Astrocyte of the spinal cord (primary cell): ENCODE measurements at regions not wholly inside any gene's neighbourhood (a gene's known extent, or its start where the extent isn't known, plus 50 kb on each side); places are given as distances from the start of the nearest gene placed in this dataset.

ENCODE experiments used
- DNase-seq: peaks from one replicate; pipeline ENCODE4 v3.0.0; 2011; ENCODE audit warnings: low read depth, low spot score
- H3K4me3 ChIP-seq: 2 replicates; pipeline ENCODE4 v1.5.1; 2011; ENCODE audit warnings: low read depth, mild to moderate bottlenecking, low read length, moderate library complexity
- in situ Hi-C: cut with HindIII; loops from 2 replicates; pipeline ENCODE4 v1.10.0; 2017; ENCODE audit warnings: low sequenced_read_pairs
- TF ChIP-seq, protein P1 (sequence below): IDR thresholded peaks from 2 replicates; pipeline ENCODE4 v1.5.1; 2012; ENCODE audit warnings: low read depth, mild to moderate bottlenecking, low read length, inconsistent platforms

- in situ Hi-C loops: no loop called here
- H3K4me3 ChIP-seq: no peak overlapping the region
- DNase-seq: peak; percentile 71
- TF ChIP-seq, protein P1, sequence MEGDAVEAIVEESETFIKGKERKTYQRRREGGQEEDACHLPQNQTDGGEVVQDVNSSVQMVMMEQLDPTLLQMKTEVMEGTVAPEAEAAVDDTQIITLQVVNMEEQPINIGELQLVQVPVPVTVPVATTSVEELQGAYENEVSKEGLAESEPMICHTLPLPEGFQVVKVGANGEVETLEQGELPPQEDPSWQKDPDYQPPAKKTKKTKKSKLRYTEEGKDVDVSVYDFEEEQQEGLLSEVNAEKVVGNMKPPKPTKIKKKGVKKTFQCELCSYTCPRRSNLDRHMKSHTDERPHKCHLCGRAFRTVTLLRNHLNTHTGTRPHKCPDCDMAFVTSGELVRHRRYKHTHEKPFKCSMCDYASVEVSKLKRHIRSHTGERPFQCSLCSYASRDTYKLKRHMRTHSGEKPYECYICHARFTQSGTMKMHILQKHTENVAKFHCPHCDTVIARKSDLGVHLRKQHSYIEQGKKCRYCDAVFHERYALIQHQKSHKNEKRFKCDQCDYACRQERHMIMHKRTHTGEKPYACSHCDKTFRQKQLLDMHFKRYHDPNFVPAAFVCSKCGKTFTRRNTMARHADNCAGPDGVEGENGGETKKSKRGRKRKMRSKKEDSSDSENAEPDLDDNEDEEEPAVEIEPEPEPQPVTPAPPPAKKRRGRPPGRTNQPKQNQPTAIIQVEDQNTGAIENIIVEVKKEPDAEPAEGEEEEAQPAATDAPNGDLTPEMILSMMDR: no peak
Observed at GRCh38 chr9:21656776-21657674, 145.4 kb upstream of the MTAP start.

DNA sequence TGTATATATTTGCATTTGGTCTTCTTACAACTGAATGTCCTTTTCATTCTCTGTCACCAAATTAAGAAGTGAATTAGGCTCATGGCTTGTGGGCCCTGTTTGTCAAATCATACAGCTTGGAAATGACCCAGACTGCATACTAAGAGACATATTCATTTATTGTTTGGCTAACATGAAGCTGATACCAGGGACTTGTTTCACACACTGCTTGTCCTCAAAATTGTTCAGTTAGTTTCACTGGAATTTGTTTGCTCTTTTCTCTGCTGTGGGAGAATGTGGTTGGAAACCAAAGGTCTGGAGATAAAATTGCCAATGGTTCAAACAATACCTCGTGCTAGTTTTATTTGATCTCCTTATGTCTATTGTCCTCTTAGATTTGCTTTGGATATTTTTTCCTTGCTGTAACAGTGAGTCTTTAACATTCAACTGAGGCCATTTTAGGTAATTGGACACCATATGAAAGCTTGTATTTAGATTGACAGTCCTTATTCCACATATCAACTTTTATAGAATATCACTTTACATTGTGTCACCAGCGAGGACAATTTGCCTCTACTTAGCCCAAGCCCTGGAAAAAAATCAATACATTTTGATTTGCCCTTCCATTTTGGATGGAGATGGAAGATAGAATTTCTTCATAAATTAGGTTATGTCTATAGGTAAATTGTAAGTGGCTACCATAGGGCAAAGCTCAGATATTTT, 144.3 kb upstream of the MTAP start:
- in situ Hi-C loops: no loop called here

GRCh38 chr9:21660976-21661375, 141.5 kb upstream of the MTAP start:
- DNase-seq: no peak
- TF ChIP-seq, protein P1: no peak
- H3K4me3 ChIP-seq: no peak overlapping the region
- in situ Hi-C loops: no loop called here

More for the DNA sequence above, 144.3 kb upstream of the MTAP start:
- TF ChIP-seq, protein P1: no peak
- no peak for DNase-seq
- no peak overlapping the region for H3K4me3 ChIP-seq

- H3K4me3 ChIP-seq: no peak overlapping the region
- in situ Hi-C loops: no loop called here
- TF ChIP-seq, protein P1: no peak
- no peak for DNase-seq
Observed at GRCh38 chr9:21661626-21662025, 140.8 kb upstream of the MTAP start.

DNA sequence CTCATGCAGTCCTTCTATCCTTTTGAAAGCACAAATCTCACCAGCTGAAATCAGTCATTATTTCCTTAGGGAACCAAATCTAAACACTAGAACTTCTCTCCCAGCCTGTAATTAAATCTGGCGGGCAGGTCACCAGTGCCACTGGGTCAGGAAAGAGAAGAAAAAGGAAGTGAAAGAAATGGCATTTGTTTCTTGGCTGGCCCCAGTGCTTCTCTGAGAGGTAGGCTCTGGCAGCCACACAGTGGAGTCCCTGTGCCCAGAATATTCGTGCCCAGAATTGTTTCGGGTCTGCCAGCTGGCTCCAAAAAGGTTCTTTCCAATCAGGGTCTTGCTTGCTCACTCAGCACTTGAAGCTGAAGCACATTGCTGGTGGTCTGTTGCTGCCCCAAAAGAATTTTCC, 133.9 kb upstream of the MTAP start:
- in situ Hi-C loops: no loop called here
- H3K4me3 ChIP-seq: no peak overlapping the region
- TF ChIP-seq, protein P1: no peak
- no peak for DNase-seq

- no peak overlapping the region for H3K4me3 ChIP-seq
- in situ Hi-C loops: no loop called here
- TF ChIP-seq, protein P1: no peak
- DNase-seq: no peak
Observed at GRCh38 chr9:21669701-21670100, 132.7 kb upstream of the MTAP start.
